ENCODE measurements at regions not wholly inside any gene's neighbourhood (a gene's known extent, or its start where the extent isn't known, plus 50 kb on each side); places are given as distances from the start of the nearest gene placed in this dataset.

DNA sequence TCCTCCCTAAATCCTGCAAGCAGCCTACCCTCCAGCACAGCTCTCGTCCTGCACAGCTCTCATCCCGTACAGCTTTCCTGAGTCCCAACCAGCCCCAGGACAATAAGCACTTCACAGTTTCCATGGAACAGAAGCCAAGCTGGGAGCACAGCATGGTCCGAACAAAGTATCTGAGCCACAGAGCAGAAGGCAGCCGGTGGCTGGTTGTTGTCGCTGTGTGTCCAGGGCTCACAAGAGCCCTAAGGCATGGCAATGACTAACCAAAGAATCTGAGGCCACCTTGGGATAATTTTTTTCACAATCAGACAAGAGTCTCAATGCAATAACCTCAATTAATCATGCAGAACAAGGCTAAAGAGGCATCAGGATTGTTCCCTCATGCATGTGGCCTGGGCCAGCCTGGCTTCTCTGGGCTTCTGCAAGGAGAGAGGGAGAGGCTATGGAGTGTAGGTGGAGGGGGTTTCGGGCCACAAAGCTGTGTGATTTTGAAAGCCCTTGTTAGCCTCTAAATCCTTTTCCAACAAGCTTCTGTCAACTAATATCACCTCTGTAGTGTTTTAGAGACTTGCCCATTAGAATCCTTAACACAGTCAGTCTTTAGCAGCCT is 323.4 kb downstream of the PIK3R1 start:
- DNase-seq (ENCODE audit: low read depth): no peak

DNA sequence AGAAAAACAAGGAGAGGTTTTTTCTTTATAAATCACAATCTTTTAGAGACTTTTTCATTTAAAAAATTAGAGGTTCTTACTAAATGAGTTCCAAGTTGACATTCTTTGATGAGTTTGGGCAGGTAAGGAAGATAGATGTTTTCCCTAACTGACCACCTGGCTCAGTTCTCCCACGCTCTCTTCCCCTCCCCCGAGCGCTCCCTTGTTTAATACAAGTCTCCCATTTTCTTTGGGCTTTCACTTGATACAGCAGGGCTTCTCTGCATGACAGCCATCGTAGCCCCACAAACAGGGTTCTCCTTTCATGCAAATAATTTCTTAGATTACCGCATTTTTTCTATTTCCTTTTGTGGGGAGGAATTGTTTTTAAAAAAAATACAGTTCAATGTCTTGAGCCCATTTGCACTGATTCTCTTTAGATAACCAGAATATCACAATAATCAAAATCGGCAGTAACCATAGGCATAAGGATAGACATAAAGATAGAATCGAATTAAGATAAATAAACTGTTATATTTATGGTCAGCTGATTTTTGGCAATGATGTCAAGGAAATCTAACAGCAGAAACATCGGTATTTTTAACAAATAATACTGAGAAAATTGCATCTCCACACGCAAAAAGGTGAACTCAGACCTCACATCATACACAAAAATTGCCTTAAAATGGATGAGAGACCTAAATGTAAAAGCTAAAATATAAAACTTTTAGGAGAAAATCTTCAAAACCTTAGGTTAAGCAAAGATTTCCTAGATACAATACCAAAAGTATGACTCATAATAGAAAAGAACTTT is 325.4 kb downstream of the PIK3R1 start:
- no peak for DNase-seq (ENCODE audit: low read depth)

DNA sequence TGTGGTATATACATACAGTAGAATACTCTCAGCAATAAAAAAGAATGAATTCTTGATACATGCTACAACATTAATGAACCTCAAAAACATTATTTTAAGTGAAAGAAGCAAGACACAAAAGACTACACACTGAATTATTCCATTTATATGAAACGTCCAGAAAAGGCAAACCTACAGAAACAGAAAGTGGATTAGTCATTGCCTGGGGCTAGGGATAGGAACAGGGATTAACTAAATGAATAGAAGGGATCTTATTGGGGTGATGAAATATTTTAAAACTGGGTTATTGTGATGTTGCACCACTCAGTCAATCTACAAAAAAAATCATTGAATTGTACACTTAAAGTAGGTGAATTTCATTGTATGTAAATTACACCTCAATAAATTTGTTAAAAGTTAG is 326.7 kb downstream of the PIK3R1 start:
- DNase-seq (ENCODE audit: low read depth): no peak

DNA sequence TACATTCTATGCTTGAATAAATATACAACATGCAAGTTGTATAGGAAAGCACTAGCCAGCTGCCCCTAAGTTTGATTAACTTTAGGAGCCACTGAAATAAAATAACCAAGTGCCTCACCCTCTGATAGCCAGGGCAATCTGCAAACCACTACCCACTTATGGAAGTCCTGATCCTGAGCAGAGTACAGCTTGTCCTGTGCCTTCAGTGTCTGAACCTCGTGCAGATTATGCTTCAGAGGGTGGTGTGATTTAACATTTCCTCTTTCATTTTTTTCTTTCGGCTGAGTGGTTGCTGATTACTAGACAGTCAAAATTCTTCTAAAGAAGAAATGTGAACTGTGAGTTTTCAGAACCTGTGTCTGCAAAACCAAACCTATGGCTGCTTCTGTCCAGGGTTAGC is 327.7 kb downstream of the PIK3R1 start:
- no peak for DNase-seq (ENCODE audit: low read depth)

DNA sequence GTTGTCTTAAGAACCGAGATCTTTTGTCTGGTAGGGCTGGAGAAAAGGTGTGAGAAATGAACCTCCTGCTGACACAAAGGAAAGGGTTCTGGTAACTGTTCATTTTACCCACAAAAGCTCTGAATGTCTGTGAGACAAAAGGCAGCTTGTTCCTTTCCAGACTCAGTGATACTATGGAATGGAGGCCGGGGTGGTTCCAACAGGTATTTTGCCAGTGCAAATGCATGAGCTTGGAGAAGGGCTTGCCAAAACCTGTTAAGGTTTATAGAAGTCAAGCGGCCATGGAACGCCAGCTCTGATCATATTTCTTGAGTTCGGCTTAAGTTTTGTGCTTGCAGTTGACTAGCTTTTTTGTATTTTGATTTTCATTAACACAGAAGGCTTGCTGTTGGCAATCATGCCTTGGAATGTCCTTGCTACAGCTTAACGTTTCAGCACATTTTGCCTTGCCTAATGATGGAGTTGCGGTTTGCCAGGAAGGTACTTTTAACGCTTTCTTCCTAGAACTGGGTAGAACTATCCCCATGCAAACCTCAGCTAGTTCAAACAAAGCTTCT is 328.6 kb downstream of the PIK3R1 start:
- DNase-seq (ENCODE audit: low read depth): no peak

DNA sequence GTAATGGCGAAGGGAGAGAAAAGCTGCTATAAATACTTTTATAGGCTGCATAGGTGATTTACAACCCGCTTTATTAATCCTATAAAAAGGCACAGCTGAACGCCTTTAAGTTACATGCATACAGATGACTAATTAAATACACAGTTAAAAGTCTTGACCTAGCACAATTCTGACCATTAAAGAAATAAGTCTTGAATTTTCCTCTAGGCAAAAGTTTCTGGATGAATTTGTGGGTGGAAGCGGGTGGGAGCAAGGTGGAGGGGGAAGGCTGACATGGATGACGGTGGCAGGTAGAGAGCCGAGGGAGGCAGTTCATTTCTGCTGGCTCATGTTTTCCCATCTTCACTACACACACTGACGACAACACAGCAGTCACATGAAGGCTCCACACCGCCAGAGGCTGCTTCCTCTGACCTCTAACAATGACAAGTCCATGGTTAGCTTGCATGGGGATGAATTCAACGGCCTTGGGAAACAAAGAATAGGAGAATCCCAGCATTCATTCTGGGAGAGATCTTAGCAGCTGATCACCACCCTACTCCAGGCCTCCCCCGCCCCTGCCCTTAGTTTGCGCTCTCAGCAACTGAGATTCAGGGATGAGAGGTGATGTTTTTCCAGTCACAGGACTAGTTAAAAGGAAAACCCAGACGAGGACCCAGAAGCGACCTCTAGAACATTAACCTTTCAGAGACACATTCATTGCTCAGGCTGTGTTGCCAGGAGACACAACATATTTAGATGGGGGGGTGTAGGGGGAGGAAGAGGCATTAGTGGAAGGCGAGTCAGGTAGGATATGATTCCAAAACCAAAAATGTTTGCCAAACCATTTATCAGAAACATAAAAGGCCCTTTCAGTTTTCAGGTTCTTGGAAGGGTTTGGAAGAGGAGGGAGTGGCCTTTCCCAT is 329.3 kb downstream of the PIK3R1 start:
- DNase-seq (ENCODE audit: low read depth): no peak

DNA sequence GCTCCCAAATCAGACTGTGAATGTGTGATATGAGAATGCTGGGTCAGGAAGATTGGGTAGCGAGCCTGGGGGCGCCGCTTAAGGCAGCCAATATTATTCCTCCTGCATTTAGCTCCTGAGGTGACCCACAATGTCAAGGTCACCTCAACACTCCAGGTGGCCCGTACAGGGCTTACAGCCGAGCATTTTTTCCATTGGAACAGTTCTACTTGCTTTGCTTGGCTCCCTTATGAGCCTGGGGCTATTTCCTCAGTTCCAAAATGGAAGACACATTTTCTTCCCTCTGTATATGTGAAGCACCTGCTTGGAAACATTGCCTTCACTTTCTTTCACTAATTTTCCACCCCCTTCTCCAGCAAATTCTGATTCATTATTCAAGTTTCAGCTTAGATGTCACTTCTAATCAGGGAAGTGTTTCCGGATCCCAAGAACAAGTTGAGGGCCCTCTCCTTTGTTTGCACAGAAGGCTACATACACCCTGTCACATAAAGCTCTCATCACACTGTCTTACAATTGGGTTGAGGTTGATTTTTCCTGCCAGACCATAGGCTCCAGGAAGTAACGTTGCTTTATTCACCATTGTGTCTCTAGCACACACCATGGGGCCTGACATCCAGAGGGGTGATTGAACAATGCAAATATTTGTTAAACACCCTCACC is 330.2 kb downstream of the PIK3R1 start:
- no peak for DNase-seq (ENCODE audit: low read depth)

DNA sequence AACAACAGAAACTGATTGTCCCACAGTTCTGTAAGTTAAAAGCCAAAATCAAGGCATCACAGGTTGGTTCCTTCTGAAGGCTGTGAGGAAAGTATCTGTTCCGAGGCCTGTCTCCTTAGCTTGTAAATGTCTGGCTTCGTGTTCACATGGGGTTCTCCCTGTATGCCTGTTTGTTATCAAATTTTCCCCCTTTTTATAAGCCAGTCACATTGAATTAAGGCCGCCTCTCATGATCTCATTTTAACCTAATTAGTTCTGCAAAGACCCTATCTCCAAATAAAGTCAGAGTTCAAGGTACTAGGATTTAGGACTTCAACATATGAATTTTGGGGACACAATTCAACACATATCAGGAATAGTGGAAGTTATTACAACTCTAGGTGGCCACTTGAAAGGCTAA is 331.5 kb downstream of the PIK3R1 start:
- no peak for DNase-seq (ENCODE audit: low read depth)

DNA sequence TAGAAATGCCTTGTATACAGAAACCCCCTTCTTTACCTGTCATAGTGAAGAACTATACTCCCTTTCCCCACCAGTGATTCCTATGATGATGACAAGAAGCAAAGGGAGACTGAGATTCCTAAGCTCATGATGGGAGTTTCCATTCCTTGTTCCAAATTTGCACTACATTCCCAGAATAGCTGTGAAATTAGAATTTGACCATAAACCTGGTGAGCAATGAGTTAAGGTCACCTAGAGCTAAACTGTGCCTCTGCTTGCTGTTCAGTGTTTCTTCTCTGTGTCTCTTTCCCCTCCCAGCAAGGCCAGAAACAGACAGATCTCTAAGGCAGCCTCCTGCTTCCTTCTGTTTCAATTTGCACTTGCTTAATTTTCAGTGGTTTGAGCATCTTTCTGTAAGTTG is 332.1 kb downstream of the PIK3R1 start:
- DNase-seq (ENCODE audit: low read depth): no peak

DNA sequence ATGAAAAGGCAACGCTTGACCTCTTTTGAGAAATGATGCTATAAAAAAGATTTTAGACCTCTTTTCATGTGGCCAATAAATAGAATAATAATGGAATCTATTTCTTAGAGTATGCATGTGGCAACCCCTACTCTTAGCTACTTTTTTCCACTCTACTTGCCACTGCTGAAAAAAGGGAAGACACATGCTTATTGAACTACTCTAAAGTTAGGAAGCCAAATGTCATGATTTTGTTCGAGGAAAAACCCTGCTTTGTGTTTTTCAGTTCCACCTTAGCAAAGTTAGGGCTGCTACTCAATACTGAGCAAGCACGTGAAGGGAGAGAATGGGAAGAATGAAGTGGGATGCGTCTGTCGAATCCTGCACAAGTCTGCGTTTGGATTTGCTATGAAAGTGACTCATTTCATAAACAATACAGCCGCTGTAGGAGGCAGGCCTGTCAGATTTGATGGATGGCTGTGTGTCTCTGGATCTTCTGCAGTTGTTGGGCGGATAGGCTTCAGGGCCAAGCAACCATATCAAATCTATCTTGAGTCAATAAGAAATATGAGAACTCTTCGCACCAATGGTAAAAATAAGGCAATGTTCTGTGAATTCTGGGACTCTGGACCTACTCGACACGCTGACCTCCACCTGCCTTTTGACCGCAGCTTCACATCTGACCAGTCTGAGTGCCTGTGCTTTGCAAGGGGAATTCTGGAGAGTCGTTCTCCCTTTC is 333.6 kb downstream of the PIK3R1 start:
- DNase-seq (ENCODE audit: low read depth): no peak

DNA sequence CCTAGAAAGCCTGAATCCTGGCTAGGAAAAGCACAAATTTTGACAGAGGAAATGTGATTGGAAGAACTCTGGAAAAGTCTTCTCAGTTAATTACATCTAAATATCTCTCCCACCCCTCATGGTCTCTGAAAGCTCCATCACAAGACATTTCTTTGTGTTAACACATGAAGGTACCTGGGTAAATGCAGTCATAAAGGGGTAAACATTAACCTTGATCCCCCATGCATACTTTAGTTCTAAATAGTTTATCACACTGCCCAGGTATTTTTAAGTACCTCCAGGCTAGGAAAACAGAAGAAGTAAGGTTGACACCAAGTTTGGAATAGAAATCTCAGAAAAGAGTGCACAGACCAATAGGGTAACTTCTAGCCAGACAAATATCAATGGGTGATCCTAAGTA is 334.5 kb downstream of the PIK3R1 start:
- DNase-seq (ENCODE audit: low read depth): no peak

DNA sequence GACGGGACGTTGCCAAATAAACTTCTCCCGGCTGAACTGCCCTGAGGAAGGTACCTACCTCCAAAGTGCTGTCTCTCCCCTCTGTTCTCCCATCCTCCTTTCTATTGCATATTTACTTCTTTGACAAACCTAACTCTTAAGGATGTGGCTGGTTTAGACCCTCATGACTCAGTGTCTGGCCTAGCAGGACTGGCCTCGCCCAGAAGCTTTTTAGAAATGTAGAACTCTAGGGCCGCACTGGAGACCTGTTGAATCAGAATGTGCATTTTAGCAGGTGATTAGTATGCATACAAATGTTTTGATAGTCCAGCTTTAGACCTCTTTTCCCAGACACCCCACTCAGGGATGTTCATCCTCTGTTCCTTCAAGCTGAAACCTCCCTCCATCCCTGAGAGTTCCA is 335.9 kb downstream of the PIK3R1 start:
- no peak for DNase-seq (ENCODE audit: low read depth)

DNA sequence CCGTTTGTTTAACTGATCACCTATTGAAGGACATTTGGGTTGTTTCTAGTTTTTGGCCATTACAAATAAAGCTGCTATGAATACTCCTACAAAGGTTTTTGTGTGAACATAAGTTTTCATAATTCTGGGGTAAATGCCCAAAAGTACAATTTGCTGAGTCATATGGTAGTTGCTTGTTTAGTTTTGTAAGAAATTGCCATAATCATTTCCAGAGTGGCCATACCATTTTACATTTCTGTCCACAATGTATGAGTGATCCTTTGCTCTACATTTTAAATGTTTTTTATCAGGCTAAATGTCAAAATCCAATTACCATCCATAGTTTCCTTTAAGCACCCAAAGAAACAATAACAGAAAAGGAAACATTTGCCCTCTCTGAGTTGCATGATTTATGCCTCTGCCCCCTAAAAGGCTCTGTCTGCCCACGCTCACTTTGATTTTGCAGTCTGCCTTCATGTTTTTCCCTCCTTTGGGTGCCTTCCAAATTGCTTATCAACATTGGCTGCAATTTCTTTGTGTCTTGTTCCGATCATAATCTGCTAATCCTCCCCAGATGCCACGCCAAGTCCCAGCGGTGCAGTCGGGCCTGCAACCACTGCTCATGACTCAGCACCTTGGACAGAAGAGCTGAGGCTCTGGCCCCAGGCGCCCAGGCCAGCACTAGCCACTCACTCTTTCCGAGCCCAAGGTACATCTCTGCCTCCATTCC is 339.2 kb downstream of the PIK3R1 start:
- no peak for DNase-seq (ENCODE audit: low read depth)

DNA sequence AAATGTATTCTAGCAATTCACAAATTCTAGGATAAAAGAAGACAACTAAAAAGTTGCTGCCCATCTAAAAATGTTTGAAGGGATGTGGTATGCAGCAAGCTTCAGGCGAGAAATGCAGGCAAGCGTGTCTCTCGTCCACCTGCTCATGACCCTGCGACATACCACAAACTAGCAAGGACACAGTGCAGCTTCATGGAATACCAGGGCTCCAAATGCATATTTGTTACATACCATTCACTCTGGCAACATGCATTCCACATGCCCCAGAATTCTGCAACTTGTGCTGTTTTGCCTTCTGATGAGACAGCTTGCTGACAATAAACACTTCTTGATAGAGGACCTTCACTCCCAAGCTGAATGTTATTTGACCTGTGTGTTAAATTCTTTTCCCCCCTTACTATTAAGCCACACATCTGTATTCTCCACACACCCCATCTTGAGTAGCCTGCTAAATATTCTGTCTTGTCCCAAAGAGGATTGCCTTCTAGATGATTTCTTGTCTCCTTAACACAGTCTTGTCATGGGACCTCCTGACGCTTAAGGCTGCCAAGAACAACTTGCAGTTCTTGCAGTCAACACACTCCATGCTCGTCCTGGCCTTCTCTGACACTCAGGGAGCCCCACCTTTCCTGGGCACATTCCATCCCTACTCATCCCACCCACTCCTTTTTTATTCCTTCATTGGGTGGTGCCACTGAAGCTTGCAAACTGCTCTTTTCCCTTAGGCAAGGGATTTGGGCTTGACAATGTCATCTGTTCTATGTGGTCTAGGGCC is 340.5 kb downstream of the PIK3R1 start:
- no peak for DNase-seq (ENCODE audit: low read depth)

DNA sequence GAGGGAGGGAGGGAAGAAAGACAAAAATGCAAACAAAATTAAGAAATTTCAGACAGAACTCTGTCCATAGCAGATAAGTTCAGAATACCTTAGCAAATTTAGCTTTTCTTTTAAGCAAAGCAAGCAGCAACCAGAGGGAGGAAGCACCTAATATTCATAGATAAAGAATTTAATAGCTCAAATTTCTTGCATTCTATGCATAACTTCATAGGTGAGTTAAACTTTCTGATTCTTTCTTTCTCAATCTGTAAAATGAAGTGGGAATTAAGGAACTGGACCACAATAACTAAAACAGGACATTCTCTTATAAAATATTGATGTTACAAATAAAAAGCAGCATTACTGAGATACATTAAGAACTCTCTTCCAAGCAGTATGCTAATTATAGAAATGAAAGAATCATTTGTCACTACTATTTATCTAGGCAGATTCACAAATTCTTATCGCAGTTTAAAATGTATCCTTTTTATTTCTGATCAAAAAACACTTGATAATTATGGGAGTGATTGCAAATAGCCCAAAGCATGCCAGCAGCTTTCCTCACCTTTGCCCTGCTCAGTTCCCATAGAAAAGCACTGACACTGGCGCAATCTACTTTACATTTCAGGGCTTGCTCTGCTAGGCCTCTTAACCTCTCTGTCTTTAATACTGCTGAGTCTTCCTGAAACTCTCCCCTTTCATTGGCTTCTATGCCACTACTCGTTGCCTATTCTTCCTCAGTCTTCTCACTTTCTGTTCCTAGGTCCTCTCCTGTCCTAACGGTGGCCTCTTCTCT is 341.8 kb downstream of the PIK3R1 start:
- no peak for DNase-seq (ENCODE audit: low read depth)

DNA sequence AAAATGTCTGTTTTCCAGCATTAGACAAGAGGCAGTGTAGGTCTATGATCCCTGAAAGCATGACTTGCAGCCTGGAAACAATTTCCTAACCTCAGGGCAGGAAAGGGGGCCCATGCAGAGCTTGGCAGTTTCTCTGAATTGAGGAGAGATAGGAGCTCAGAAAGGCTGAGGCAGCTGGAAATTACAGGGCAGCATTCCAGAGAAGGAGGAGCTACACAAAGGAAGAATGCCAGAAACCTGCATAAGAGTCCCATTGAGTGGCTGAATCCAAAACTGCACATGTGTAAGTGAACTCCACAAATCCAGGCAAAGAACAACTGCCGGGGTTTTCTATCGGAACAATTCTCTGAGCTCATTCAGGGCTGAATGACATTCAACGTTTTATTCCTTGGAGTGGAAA is 346.8 kb downstream of the PIK3R1 start:
- DNase-seq (ENCODE audit: low read depth): no peak

DNA sequence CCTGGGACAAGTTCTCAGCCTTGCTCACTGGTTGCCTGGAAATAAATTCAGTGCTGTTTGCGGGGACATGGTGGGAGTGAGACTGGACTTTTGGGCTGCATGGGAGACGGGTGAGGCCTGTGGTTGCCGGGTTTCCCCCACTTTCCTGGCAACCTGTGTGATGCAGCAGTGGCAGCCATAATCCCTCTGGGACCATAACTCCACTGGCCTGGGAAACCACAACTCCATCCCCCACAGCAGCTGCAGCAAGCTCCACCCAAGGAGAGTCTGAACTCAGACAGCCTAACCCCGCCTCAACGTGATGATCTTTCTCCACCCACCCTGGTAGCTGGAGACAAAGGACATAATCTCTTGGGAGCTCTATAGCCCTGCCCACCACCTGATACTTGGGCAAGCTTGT is 349.9 kb downstream of the PIK3R1 start:
- DNase-seq (ENCODE audit: low read depth): no peak

DNA sequence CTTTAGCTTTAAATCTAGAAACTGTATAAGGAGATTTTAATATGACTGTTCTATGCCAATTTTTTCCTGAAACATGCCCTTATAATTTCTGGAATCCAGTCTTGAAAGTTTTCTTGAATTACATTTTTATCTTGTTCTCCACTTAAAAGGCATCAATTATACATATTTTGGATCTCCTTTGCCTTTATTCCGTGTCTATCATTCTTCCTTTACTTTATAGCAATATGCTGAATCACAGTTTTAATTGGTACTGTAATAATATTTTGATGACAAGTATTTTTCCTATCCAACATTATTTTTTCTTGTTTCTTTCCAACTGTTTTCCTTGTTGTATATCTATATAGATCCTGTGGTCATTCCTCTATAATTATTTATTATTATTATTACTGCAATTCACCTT is 361.2 kb downstream of the PIK3R1 start:
- no peak for DNase-seq (ENCODE audit: low read depth)

DNA sequence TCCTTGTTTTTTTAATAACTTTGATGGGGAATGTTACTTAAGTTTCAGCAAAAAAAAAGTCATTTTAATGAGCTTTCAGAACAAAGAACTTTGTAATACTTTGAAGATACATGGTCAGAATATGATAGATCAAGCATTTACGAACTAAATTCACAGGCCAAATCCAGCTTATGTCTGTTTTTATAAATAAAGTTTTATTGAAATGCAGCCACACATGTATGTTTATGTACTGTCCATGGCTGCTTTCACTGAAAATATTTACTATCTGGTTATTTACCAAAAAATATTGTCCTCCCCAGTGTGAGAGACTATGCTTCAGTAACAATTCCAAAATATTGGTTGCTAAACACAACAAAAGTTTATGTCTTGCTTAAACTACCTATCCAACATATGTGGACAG is 366.7 kb downstream of the PIK3R1 start:
- no peak for DNase-seq (ENCODE audit: low read depth)
